Omental fat pad (tissue), 3 donors: ENCODE measurements at regions not wholly inside any gene's neighbourhood (a gene's known extent, or its start where the extent isn't known, plus 50 kb on each side); places are given as distances from the start of the nearest gene placed in this dataset.

Experiments used
- ATAC-seq: fragments of 150-250 bp; one replicate; pipeline ENCODE4 v1.9.1; 2016; ENCODE audit warnings: mild to moderate bottlenecking, moderate library complexity; ENCODE audit not compliant: low FRiP score
- DNase-seq: peaks from one replicate; pipeline ENCODE4 v3.0.0-alpha.2; 2019; ENCODE audit warnings: low spot score
- TF ChIP-seq, protein P1 (sequence below), 3 donors: fragments of 450-650 bp; IDR thresholded peaks; one replicate each; pipeline ENCODE4 v1.5.1; 2016 to 2017; ENCODE audit warnings: antibody characterized with exemption in 3 of 3, mild to moderate bottlenecking in 3 of 3, moderate library complexity in 2 of 3

DNA sequence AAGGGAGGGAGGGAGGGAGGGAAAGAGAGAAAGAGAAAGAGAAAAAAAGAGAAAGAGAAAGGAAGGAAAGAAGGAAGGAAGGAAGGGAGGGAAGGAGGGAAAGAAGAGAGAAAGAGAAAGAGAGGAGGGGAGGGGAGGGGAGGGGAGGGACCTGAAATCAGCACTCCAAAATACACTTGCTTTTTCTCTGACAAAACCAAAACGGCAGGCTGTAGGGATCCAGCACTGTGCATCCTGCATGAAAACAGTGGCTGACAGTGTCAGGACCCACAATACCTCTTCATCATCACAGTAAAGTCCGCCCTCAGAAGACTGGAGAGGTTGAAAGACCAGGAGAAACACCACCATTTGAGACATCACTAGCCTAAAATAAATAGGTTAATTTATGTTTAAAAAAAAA, 156.0 kb upstream of the SOD1 start:
- TF ChIP-seq, protein P1, sequence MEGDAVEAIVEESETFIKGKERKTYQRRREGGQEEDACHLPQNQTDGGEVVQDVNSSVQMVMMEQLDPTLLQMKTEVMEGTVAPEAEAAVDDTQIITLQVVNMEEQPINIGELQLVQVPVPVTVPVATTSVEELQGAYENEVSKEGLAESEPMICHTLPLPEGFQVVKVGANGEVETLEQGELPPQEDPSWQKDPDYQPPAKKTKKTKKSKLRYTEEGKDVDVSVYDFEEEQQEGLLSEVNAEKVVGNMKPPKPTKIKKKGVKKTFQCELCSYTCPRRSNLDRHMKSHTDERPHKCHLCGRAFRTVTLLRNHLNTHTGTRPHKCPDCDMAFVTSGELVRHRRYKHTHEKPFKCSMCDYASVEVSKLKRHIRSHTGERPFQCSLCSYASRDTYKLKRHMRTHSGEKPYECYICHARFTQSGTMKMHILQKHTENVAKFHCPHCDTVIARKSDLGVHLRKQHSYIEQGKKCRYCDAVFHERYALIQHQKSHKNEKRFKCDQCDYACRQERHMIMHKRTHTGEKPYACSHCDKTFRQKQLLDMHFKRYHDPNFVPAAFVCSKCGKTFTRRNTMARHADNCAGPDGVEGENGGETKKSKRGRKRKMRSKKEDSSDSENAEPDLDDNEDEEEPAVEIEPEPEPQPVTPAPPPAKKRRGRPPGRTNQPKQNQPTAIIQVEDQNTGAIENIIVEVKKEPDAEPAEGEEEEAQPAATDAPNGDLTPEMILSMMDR (IDR thresholded peaks at IDR 0.05), result no peak
- ATAC-seq, result no peak

DNA sequence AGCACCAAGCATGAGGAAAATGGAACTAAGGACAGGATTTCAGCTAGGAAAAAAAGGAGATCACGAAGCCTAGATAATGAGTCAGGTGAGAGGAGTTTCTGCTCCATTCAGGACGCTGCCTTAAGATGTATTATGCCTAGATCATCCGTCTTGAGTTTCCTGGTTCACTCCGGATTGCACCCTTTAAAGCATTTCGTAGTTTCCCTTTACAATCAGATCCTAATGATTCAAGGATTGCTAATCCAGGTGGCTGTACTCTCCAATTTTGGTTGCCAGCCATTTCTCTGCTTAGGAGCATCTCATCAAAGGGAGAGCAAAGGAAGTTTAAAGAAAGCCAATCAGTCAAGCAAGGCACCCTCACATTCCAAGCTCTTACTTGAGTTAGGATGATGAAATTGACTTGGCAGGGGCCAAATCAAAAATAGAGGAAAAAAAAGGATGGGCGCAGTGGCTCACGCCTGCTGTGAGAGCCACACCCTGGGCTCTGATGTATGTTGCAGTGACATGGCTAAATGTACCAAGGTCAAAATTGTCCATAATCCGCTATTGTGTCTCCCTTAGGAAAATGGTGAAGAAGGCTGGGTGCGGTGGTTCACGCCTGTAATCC, 156.9 kb upstream of the SOD1 start:
- ATAC-seq (peak; percentile 52), DNase-seq (no peak)
- TF ChIP-seq, protein P1 (IDR thresholded peaks at IDR 0.05), result no peak

More for the DNA sequence above, 156.0 kb upstream of the SOD1 start:
- DNase-seq, result no peak

DNA sequence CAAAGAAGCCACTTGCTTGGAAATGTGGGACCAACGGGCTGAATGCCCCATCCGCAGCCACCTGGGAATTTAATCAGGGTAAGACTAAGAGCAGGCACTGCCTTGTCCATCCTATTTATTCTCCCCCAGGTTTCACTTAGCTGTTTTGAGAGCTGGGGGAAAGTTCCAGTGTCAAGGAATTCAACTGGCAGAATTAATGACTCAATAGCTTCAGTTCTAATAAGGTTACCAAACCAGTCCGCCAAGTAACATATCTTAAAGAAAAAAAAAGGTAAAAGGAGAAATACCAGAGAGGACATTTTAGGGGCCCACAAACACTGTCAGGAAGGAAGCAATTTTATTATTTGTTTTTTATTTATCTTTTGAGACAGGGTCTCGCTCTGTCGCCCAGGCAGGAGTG, 157.6 kb upstream of the SOD1 start:
- DNase-seq (no peak), ATAC-seq (no peak)
- TF ChIP-seq, protein P1 (IDR thresholded peaks at IDR 0.05), result no peak

DNA sequence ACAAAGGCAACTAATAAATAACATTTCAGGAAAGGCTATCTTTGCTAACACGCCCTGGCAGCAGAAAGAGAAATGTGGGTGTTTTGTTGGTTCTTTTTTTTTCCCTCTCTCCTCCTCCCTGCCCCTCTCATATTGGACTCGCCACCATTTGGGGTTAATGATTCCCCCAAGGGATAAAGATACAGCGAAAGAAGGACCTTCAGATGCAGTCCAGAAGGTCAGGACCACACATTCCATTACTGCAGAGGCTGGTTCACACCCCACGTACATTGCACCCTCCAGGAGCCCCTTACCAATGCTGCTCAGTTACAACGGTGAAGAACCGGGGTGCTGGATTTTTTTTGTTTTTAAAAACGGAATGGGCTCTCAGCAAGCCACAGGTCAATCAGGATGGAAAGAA, 156.9 kb upstream of the TIAM1 start:
- TF ChIP-seq, protein P1 (IDR thresholded peaks at IDR 0.05), result no peak
- ATAC-seq, result no peak
- no peak for DNase-seq

DNA sequence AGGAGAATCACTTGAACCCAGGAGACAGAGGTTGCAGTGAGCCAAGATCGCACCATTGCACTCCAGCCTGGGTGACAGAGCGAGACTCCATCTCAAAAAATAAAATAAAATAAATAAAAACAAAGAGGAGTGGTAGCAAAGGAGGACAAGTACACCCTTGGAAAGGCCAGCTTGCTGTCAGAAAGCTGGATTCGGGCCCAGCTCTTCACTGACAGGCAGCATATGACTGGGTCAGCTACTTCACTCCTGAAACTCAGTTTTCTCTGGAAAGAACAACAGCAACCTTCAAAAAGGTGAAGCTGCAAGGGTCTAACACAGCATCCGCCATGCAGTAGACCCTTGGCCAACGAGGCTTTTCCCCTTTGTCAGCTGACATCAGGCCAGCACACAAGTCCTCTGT, 156.0 kb upstream of the TIAM1 start:
- ATAC-seq, result no peak
- DNase-seq, result no peak
- TF ChIP-seq, protein P1 (IDR thresholded peaks at IDR 0.05), result no peak

DNA sequence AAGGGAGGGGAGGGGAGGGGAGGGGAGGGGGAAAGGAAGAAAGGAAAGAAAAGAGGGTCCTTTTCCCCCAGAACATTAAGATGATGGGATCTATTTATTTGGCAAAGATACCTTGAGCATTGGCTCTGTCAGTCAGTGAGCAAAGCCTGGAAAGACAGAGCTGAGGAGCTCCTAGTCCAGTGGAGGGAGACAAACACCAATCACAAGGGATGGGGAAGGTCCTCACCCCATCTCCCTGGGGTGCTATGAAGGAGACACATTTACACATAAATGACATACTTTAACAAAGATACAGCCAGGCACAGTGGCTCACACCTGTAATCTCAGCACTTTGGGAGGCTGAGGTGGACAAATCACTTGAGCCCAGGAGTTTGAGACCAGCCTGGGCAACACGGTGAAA, 154.9 kb upstream of the TIAM1 start:
- no peak for DNase-seq
- ATAC-seq, result no peak
- TF ChIP-seq, protein P1 (IDR thresholded peaks at IDR 0.05), result no peak

DNA sequence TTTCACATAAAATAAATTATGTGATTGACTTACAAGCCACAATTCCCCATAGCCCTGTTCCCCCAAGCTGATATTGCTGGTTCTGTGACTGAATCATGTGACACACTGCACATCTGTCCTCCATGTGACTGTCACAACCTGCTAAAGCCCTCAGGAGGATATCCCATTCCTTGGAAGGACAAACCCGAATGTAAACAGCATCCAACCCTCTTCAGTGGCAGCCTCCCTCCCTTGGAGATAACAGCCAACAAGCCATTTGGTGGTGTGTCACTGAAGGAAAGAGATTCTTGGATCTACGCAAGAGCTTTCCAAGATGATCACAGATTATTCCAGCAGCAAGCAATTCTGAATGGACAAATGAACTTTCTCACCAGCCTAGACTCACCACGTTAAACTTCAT, 153.9 kb upstream of the TIAM1 start:
- ATAC-seq (no peak), DNase-seq (no peak)
- TF ChIP-seq, protein P1 (IDR thresholded peaks at IDR 0.05), result no peak
